ENCODE measurements at regions not wholly inside any gene's neighbourhood (a gene's known extent, or its start where the extent isn't known, plus 50 kb on each side); places are given as distances from the start of the nearest gene placed in this dataset.

- TF ChIP-seq POLR2AphosphoS5 (IDR thresholded peaks at IDR 0.05; ENCODE audit: low read depth) (no peak), CTCF (IDR thresholded peaks at IDR 0.05; ENCODE audit: insufficient read depth, low read length) (no peak), REST (IDR thresholded peaks at IDR 0.05; ENCODE audit: insufficient replicate concordance, low read depth) (no peak)
Measured at GRCh38 chr21:35274923-35275322, 225.8 kb upstream of the RUNX1 start.

Measured in HL-60 (cell line).